ENCODE measurements at regions not wholly inside any gene's neighbourhood (a gene's known extent, or its start where the extent isn't known, plus 50 kb on each side); places are given as distances from the start of the nearest gene placed in this dataset.

DNA sequence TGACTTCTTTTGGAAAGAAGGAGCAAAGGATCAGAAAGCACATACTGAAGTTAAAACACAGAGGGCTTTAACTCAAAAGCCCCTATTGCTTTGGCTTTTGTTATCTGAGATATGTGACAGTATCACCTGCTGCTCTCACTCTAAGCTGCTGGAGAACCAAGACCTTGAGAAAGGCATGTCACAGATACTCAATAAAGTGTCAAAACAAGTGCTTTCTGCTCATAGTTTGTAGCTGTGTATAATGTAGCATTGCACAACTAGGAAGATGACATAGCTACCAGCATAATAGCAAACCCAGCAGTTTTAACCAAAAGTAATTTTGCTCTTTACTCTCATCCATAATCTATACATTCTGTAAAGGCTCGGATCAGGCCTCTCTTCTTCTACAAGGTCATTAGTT, 159.6 kb downstream of the LHFPL1 start:
- TF ChIP-seq, protein P1, sequence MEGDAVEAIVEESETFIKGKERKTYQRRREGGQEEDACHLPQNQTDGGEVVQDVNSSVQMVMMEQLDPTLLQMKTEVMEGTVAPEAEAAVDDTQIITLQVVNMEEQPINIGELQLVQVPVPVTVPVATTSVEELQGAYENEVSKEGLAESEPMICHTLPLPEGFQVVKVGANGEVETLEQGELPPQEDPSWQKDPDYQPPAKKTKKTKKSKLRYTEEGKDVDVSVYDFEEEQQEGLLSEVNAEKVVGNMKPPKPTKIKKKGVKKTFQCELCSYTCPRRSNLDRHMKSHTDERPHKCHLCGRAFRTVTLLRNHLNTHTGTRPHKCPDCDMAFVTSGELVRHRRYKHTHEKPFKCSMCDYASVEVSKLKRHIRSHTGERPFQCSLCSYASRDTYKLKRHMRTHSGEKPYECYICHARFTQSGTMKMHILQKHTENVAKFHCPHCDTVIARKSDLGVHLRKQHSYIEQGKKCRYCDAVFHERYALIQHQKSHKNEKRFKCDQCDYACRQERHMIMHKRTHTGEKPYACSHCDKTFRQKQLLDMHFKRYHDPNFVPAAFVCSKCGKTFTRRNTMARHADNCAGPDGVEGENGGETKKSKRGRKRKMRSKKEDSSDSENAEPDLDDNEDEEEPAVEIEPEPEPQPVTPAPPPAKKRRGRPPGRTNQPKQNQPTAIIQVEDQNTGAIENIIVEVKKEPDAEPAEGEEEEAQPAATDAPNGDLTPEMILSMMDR (IDR thresholded peaks at IDR 0.05) = no peak
- no peak for TF ChIP-seq ZFX (IDR thresholded peaks at IDR 0.05; ENCODE audit: borderline replicate concordance)
